Panc1 (cell line): ENCODE measurements at regions not wholly inside any gene's neighbourhood (a gene's known extent, or its start where the extent isn't known, plus 50 kb on each side); places are given as distances from the start of the nearest gene placed in this dataset.

Source experiments
- ATAC-seq: fragments of 200-7000 bp; cut with Tn5 transposase; 2 replicates; pipeline ENCODE4 v1.9.1; 2020; ENCODE audit warnings: mild to moderate bottlenecking, moderate library complexity
- BruUV-seq: library from RNA; stranded (reverse); fragments of 400-500 nt; replicated peaks from 2 replicates; lab custom pipeline; 2021; lab: Mats Ljungman, UMichigan
- CTCF ChIA-PET: fragments of 300-600 bp; sonication (Branson Sonifier 250); formaldehyde crosslinking; loops from one replicate; lab custom pipeline; 2022; ENCODE audit warnings: antibody characterized with exemption; lab: Charles Lee
- POLR2A ChIA-PET: fragments of 300-600 bp; sonication (Branson Sonifier 250); formaldehyde crosslinking; loops from one replicate; lab custom pipeline; 2022; ENCODE audit warnings: antibody characterized with exemption; lab: Charles Lee
- DNase-seq: peaks from one replicate; pipeline ENCODE4 v3.0.0-alpha.2; 2010; ENCODE audit warnings: low read depth, low spot score
- H3K27ac ChIP-seq: 2 replicates; pipeline ENCODE4 v1.5.1; 2011; ENCODE audit warnings: mild to moderate bottlenecking, low read length, inconsistent platforms
- H3K27me3 ChIP-seq: fragments of 200-500 bp; sonication (Bioruptor generic); 2 replicates; pipeline ENCODE4 v1.6.0; 2014; ENCODE audit warnings: low read length, inconsistent platforms; ENCODE audit not compliant: control insufficient read depth, insufficient read depth
- H3K36me3 ChIP-seq: fragments of 200-500 bp; sonication (Bioruptor generic); 2 replicates; pipeline ENCODE4 v1.5.1; 2014; ENCODE audit warnings: inconsistent platforms, mild to moderate bottlenecking, low read length, moderate library complexity; ENCODE audit not compliant: control insufficient read depth, insufficient read depth
- H3K4me1 ChIP-seq: 2 replicates; pipeline ENCODE4 v1.5.1; 2011; ENCODE audit warnings: inconsistent platforms, mild to moderate bottlenecking, low read length, moderate library complexity; ENCODE audit not compliant: control insufficient read depth, insufficient read depth
- H3K4me3 ChIP-seq, 2 experiments: 2 replicates each; pipeline ENCODE4 v1.5.1; 2011 to 2012; ENCODE audit warnings: low read depth in 2 of 2, low read length in 2 of 2, mild to moderate bottlenecking in 2 of 2, inconsistent platforms in 1 of 2, moderate library complexity in 1 of 2
- H3K9me3 ChIP-seq: fragments of 200-500 bp; sonication (Bioruptor generic); 2 replicates; pipeline ENCODE4 v1.5.1; 2014; ENCODE audit warnings: low read depth, mild to moderate bottlenecking, inconsistent platforms, low read length, moderate library complexity; ENCODE audit not compliant: control insufficient read depth, insufficient read depth
- CTCF ChIP-seq: fragments of 450-650 bp; IDR thresholded peaks from 2 replicates; pipeline ENCODE4 v1.5.1; 2017; ENCODE audit warnings: mild to moderate bottlenecking
- POLR2AphosphoS5 ChIP-seq: IDR thresholded peaks from 2 replicates; pipeline ENCODE4 v1.6.1; 2012; ENCODE audit warnings: mild to moderate bottlenecking, low read depth, low read length, moderate library complexity
- REST ChIP-seq, 2 experiments: IDR thresholded peaks; 2 replicates each; pipeline ENCODE4 v1.6.1; 2011 to 2012; ENCODE audit warnings: low read depth in 2 of 2, control low read depth in 1 of 2, low read length in 1 of 2, mild to moderate bottlenecking in 1 of 2, moderate library complexity in 1 of 2; ENCODE audit not compliant: insufficient read depth in 1 of 2
- SIN3A ChIP-seq: IDR thresholded peaks from 2 replicates; pipeline ENCODE4 v1.6.1; 2012; ENCODE audit warnings: low read depth, mild to moderate bottlenecking, low read length, moderate library complexity, borderline replicate concordance; ENCODE audit not compliant: insufficient read depth
- TCF7L2 ChIP-seq: IDR thresholded peaks from 2 replicates; pipeline ENCODE4 v1.6.1; 2011; ENCODE audit warnings: mild to moderate bottlenecking, low read depth, low read length, inconsistent platforms
- in situ Hi-C: cut with HindIII; loops from 2 replicates; pipeline ENCODE4 v1.10.0; 2016; ENCODE audit warnings: low sequenced_read_pairs, low pct_unique_long_range_greater_than_20kb
- intact Hi-C: fragments of 100-400 bp; cut with micrococcal nuclease; formaldehyde crosslinking; loops from one replicate; pipeline ENCODE4 v1.10.0; 2022; ENCODE audit not compliant: unreplicated experiment

- Histone ChIP-seq H3K27ac (no peak overlapping the region), H3K4me3 (no peak overlapping the region), H3K27me3 (no peaks in the 10 kb centered on the region), H3K36me3 (no peaks in the 10 kb centered on the region), H3K9me3 (no peaks in the 10 kb centered on the region), H3K4me1 (no peaks in the 10 kb centered on the region)
- DNase-seq (no peak), ATAC-seq (no peak)
- POLR2A ChIA-PET, result no interaction called here
- intact Hi-C loops (no loop called here), in situ Hi-C loops (no loop called here)
- TF ChIP-seq CTCF (no peak), POLR2AphosphoS5 (no peak), SIN3A (no peak), REST (IDR thresholded peaks at IDR 0.05; ENCODE audit: insufficient read depth in 1 of 2, low read depth in 2 of 2, low read length in 1 of 2) (no peak), TCF7L2 (no peak)
- CTCF ChIA-PET, result no interaction called here
- no TSS peak for BruUV-seq
Observed at GRCh38 chr1:115477071-115477470, 139.0 kb upstream of the NGF start.

DNA sequence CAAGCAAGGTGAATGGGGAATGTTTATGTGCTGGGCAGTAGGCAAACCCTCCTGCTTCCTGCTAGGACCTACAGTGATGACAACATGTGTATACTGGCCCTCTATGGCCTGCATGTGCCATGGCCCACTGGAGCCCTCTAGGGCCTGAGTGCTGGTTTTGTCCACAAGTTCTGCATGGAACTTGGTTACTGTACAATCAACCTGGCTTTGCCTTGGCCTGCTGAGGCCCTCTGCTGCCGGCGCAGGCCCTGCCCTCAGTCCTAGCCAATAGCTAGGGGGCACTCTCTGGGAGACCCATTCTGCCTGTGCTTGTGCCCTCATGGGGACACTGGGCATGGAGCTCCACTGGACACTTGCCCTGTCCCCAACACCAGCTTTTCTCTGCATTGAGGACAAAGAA lies 138.6 kb upstream of the NGF start:
- ATAC-seq, result no peak
- Histone ChIP-seq H3K27ac (no peak overlapping the region), H3K36me3 (no peaks in the 10 kb centered on the region), H3K9me3 (no peaks in the 10 kb centered on the region), H3K4me1 (no peaks in the 10 kb centered on the region), H3K4me3 (no peak overlapping the region), H3K27me3 (no peaks in the 10 kb centered on the region)
- DNase-seq, result no peak
- BruUV-seq, result no TSS peak
- TF ChIP-seq POLR2AphosphoS5 (no peak), TCF7L2 (no peak), CTCF (no peak), SIN3A (no peak), REST (IDR thresholded peaks at IDR 0.05; ENCODE audit: insufficient read depth in 1 of 2, low read depth in 2 of 2, low read length in 1 of 2) (no peak)
- ChIA-PET POLR2A (no interaction called here), CTCF (no interaction called here)
- in situ Hi-C loops (no loop called here), intact Hi-C loops (no loop called here)
